ENCODE measurements at regions not wholly inside any gene's neighbourhood (a gene's known extent, or its start where the extent isn't known, plus 50 kb on each side); places are given as distances from the start of the nearest gene placed in this dataset.

GRCh38 chr16:82454566-82454965 is 172.2 kb upstream of the CDH13 start:
- Histone ChIP-seq H3K9me3 (ENCODE audit: control insufficient read depth in 2 of 2, low read length in 2 of 2) (peaks cover 0 to 2% of the 10 kb centered on the region in 2 donors), H3K36me3 (ENCODE audit: control insufficient read depth in 2 of 2, insufficient read depth in 2 of 2, low read length in 2 of 2) (no peaks in the 10 kb centered on the region), H3K4me3 (ENCODE audit: low read length in 2 of 2) (no peak overlapping the region), H3K4me1 (ENCODE audit: control insufficient read depth, insufficient read depth, low read length) (no peaks in the 10 kb centered on the region), H3K27ac (ENCODE audit: low read length) (no peak overlapping the region), H3K9ac (ENCODE audit: low read length in 2 of 2) (no peak overlapping the region), H3K27me3 (ENCODE audit: control insufficient read depth in 1 of 2, insufficient read depth in 2 of 2, low read length in 2 of 2) (no peaks in the 10 kb centered on the region)

- Histone ChIP-seq H3K9me3 (ENCODE audit: control insufficient read depth in 2 of 2, low read length in 2 of 2) (peaks cover 0 to 2% of the 10 kb centered on the region in 2 donors), H3K4me3 (ENCODE audit: low read length in 2 of 2) (no peak overlapping the region), H3K27me3 (ENCODE audit: control insufficient read depth in 1 of 2, insufficient read depth in 2 of 2, low read length in 2 of 2) (no peaks in the 10 kb centered on the region), H3K27ac (ENCODE audit: low read length) (no peak overlapping the region), H3K9ac (ENCODE audit: low read length in 2 of 2) (no peak overlapping the region), H3K4me1 (ENCODE audit: control insufficient read depth, insufficient read depth, low read length) (no peaks in the 10 kb centered on the region), H3K36me3 (ENCODE audit: control insufficient read depth in 2 of 2, insufficient read depth in 2 of 2, low read length in 2 of 2) (no peaks in the 10 kb centered on the region)
Measured at GRCh38 chr16:82454152-82454551, 172.6 kb upstream of the CDH13 start.

GRCh38 chr16:82452004-82452756 is 174.6 kb upstream of the CDH13 start:
- Histone ChIP-seq H3K4me3 (ENCODE audit: low read length in 2 of 2) (no peak overlapping the region), H3K9ac (ENCODE audit: low read length in 2 of 2) (no peak overlapping the region), H3K36me3 (ENCODE audit: control insufficient read depth in 2 of 2, insufficient read depth in 2 of 2, low read length in 2 of 2) (no peaks in the 10 kb centered on the region), H3K9me3 (ENCODE audit: control insufficient read depth in 2 of 2, low read length in 2 of 2) (peaks cover 0 to 2% of the 10 kb centered on the region in 2 donors), H3K27ac (ENCODE audit: low read length) (no peak overlapping the region), H3K4me1 (ENCODE audit: control insufficient read depth, insufficient read depth, low read length) (no peaks in the 10 kb centered on the region), H3K27me3 (ENCODE audit: control insufficient read depth in 1 of 2, insufficient read depth in 2 of 2, low read length in 2 of 2) (no peaks in the 10 kb centered on the region)

GRCh38 chr16:82451449-82451848 is 175.3 kb upstream of the CDH13 start:
- no peaks in the 10 kb centered on the region for H3K4me1 ChIP-seq (ENCODE audit: control insufficient read depth, insufficient read depth, low read length)
- H3K36me3 ChIP-seq (ENCODE audit: control insufficient read depth in 2 of 2, insufficient read depth in 2 of 2, low read length in 2 of 2), result no peaks in the 10 kb centered on the region
- H3K9me3 ChIP-seq (ENCODE audit: control insufficient read depth in 2 of 2, low read length in 2 of 2), result peaks cover 0 to 2% of the 10 kb centered on the region in 2 donors
- no peak overlapping the region for H3K4me3 ChIP-seq (ENCODE audit: low read length in 2 of 2)
- H3K27ac ChIP-seq (ENCODE audit: low read length), result no peak overlapping the region
- no peak overlapping the region for H3K9ac ChIP-seq (ENCODE audit: low read length in 2 of 2)
- H3K27me3 ChIP-seq (ENCODE audit: control insufficient read depth in 1 of 2, insufficient read depth in 2 of 2, low read length in 2 of 2), result no peaks in the 10 kb centered on the region

GRCh38 chr16:82440336-82440735 is 186.4 kb upstream of the CDH13 start:
- Histone ChIP-seq H3K4me3 (ENCODE audit: low read length in 2 of 2) (no peak overlapping the region), H3K9ac (ENCODE audit: low read length in 2 of 2) (no peak overlapping the region), H3K36me3 (ENCODE audit: control insufficient read depth in 2 of 2, insufficient read depth in 2 of 2, low read length in 2 of 2) (no peaks in the 10 kb centered on the region), H3K27ac (ENCODE audit: low read length) (no peak overlapping the region), H3K27me3 (ENCODE audit: control insufficient read depth in 1 of 2, insufficient read depth in 2 of 2, low read length in 2 of 2) (peaks cover 0 to 2% of the 10 kb centered on the region in 2 donors), H3K9me3 (ENCODE audit: control insufficient read depth in 2 of 2, low read length in 2 of 2) (peaks cover 3 to 4% of the 10 kb centered on the region in 2 donors), H3K4me1 (ENCODE audit: control insufficient read depth, insufficient read depth, low read length) (no peaks in the 10 kb centered on the region)

DNA sequence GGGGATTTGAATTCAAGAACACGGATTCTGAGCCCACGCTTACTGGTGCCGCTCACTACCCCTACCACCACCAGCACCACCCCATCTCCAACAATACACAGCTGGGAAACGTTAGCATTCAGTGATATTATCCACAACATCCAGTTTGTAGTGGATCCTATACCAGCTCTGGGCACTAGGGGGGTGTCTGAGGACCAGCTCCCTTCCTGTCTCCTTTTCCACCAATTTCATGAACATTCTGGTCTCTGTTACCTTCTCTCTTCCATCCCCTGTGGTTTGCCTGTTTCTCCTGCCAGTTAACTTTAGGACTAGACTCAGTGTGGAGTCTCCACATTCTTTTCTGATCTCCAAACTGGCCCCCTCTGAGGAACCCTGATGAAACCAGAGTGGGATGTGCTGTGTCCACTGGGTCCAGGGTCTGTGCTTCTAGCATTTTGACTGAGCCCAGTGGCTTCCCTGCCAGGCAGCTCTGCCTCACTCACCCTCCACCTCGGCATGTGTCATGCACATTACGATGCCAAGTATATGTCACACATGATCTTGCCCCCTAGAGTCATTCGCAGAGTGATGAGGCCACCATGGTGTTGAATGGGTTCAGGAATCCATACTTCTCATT is 187.0 kb upstream of the CDH13 start:
- H3K36me3 ChIP-seq (ENCODE audit: control insufficient read depth in 2 of 2, insufficient read depth in 2 of 2, low read length in 2 of 2), result no peaks in the 10 kb centered on the region
- no peak overlapping the region for H3K9ac ChIP-seq (ENCODE audit: low read length in 2 of 2)
- peaks cover 3 to 4% of the 10 kb centered on the region in 2 donors for H3K9me3 ChIP-seq (ENCODE audit: control insufficient read depth in 2 of 2, low read length in 2 of 2)
- H3K4me3 ChIP-seq (ENCODE audit: low read length in 2 of 2), result no peak overlapping the region
- no peak overlapping the region for H3K27ac ChIP-seq (ENCODE audit: low read length)
- H3K4me1 ChIP-seq (ENCODE audit: control insufficient read depth, insufficient read depth, low read length), result no peaks in the 10 kb centered on the region
- peaks cover 0 to 2% of the 10 kb centered on the region in 2 donors for H3K27me3 ChIP-seq (ENCODE audit: control insufficient read depth in 1 of 2, insufficient read depth in 2 of 2, low read length in 2 of 2)

GRCh38 chr16:82433042-82433441 is 193.7 kb upstream of the CDH13 start:
- H3K27me3 ChIP-seq (ENCODE audit: control insufficient read depth in 1 of 2, insufficient read depth in 2 of 2, low read length in 2 of 2), result no peaks in the 10 kb centered on the region
- H3K9ac ChIP-seq (ENCODE audit: low read length in 2 of 2), result no peak overlapping the region
- no peaks in the 10 kb centered on the region for H3K36me3 ChIP-seq (ENCODE audit: control insufficient read depth in 2 of 2, insufficient read depth in 2 of 2, low read length in 2 of 2)
- no peaks in the 10 kb centered on the region for H3K4me1 ChIP-seq (ENCODE audit: control insufficient read depth, insufficient read depth, low read length)
- no peak overlapping the region for H3K27ac ChIP-seq (ENCODE audit: low read length)
- H3K4me3 ChIP-seq (ENCODE audit: low read length in 2 of 2), result no peak overlapping the region
- no peaks in the 10 kb centered on the region for H3K9me3 ChIP-seq (ENCODE audit: control insufficient read depth in 2 of 2, low read length in 2 of 2)

DNA sequence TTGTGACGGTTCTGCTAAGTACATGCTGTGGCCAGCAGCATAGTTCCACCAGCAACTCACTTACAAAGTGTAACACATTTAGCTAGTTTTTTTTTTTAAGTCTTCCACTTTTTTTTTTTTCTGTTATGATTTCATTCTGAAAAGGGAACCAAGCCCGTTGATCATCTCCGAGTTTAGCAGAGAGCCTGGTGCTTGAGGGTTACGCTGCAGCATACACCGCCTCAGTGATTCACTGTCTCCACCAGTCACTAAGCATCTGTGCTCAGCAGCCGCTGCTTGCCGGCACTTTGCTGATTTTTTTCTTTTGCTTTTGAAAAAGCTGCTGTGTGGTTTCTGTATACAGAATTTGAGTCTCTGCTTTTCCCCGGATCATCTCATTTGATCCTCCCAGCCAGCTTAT is 194.5 kb upstream of the CDH13 start:
- Histone ChIP-seq H3K4me3 (ENCODE audit: low read length in 2 of 2) (no peak overlapping the region), H3K27ac (ENCODE audit: low read length) (no peak overlapping the region)

DNA sequence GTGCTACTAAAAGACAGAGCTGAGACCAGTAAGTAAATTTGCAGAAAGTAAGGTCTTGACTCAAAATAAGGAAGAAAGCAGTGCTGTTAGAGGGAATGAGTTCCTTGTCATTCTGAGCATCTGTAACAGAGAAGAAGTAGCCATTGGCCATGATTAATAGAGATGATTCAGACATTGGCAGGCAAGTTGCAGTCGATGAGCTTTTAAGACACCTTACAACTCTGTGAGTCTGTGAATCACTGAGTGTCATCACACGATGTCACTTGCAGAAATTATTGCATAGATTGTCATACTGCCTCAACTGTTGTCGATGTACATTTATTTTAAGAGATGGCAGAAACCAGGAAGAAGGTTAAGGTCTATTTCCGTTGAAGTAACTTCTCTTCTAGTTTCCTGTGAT is 201.1 kb upstream of the CDH13 start:
- no peaks in the 10 kb centered on the region for H3K36me3 ChIP-seq (ENCODE audit: control insufficient read depth in 2 of 2, insufficient read depth in 2 of 2, low read length in 2 of 2)
- no peaks in the 10 kb centered on the region for H3K27me3 ChIP-seq (ENCODE audit: control insufficient read depth in 1 of 2, insufficient read depth in 2 of 2, low read length in 2 of 2)
- H3K27ac ChIP-seq (ENCODE audit: low read length), result no peak overlapping the region

More for the DNA sequence above, 194.5 kb upstream of the CDH13 start:
- Histone ChIP-seq H3K9ac (ENCODE audit: low read length in 2 of 2) (no peak overlapping the region), H3K9me3 (ENCODE audit: control insufficient read depth in 2 of 2, low read length in 2 of 2) (no peaks in the 10 kb centered on the region), H3K27me3 (ENCODE audit: control insufficient read depth in 1 of 2, insufficient read depth in 2 of 2, low read length in 2 of 2) (no peaks in the 10 kb centered on the region), H3K4me1 (ENCODE audit: control insufficient read depth, insufficient read depth, low read length) (no peaks in the 10 kb centered on the region), H3K36me3 (ENCODE audit: control insufficient read depth in 2 of 2, insufficient read depth in 2 of 2, low read length in 2 of 2) (no peaks in the 10 kb centered on the region)

GRCh38 chr16:82421851-82422250 is 204.9 kb upstream of the CDH13 start:
- H3K27ac ChIP-seq (ENCODE audit: low read length), result no peak overlapping the region
- H3K9me3 ChIP-seq (ENCODE audit: control insufficient read depth in 2 of 2, low read length in 2 of 2), result no peaks in the 10 kb centered on the region
- H3K27me3 ChIP-seq (ENCODE audit: control insufficient read depth in 1 of 2, insufficient read depth in 2 of 2, low read length in 2 of 2), result no peaks in the 10 kb centered on the region

More for the DNA sequence above, 201.1 kb upstream of the CDH13 start:
- Histone ChIP-seq H3K4me1 (ENCODE audit: control insufficient read depth, insufficient read depth, low read length) (no peaks in the 10 kb centered on the region), H3K4me3 (ENCODE audit: low read length in 2 of 2) (no peak overlapping the region), H3K9ac (ENCODE audit: low read length in 2 of 2) (no peak overlapping the region), H3K9me3 (ENCODE audit: control insufficient read depth in 2 of 2, low read length in 2 of 2) (no peaks in the 10 kb centered on the region)

DNA sequence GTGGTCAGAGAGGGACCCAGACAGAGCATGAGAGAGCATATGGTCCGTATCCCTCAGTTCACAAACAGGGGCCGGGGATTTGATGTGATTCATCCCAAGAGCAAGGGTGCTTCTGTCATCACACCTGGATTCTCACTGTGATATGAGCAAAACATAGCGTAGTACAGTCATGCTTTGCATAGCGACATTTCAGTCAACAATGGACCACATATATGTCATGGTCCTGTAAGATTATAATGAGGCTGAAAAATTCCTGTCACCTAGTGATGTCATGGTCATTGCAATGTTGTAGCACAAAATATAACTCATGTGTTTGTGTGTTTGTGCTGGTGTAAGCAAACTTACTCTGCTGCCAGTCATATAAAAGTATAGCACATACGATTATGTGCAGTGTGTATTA is 207.4 kb upstream of the CDH13 start:
- no peaks in the 10 kb centered on the region for H3K36me3 ChIP-seq (ENCODE audit: control insufficient read depth in 2 of 2, insufficient read depth in 2 of 2, low read length in 2 of 2)
- no peaks in the 10 kb centered on the region for H3K9me3 ChIP-seq (ENCODE audit: control insufficient read depth in 2 of 2, low read length in 2 of 2)
- no peaks in the 10 kb centered on the region for H3K4me1 ChIP-seq (ENCODE audit: control insufficient read depth, insufficient read depth, low read length)
- no peak overlapping the region for H3K4me3 ChIP-seq (ENCODE audit: low read length in 2 of 2)
- H3K27ac ChIP-seq (ENCODE audit: low read length), result no peak overlapping the region
- no peak overlapping the region for H3K9ac ChIP-seq (ENCODE audit: low read length in 2 of 2)
- no peaks in the 10 kb centered on the region for H3K27me3 ChIP-seq (ENCODE audit: control insufficient read depth in 1 of 2, insufficient read depth in 2 of 2, low read length in 2 of 2)

More at GRCh38 chr16:82421851-82422250, 204.9 kb upstream of the CDH13 start:
- no peaks in the 10 kb centered on the region for H3K36me3 ChIP-seq (ENCODE audit: control insufficient read depth in 2 of 2, insufficient read depth in 2 of 2, low read length in 2 of 2)
- no peaks in the 10 kb centered on the region for H3K4me1 ChIP-seq (ENCODE audit: control insufficient read depth, insufficient read depth, low read length)
- no peak overlapping the region for H3K4me3 ChIP-seq (ENCODE audit: low read length in 2 of 2)
- H3K9ac ChIP-seq (ENCODE audit: low read length in 2 of 2), result no peak overlapping the region
